Fibroblast of the aortic adventitia (primary cell): ENCODE measurements at regions not wholly inside any gene's neighbourhood (a gene's known extent, or its start where the extent isn't known, plus 50 kb on each side); places are given as distances from the start of the nearest gene placed in this dataset.

Experiments
- DNase-seq: peaks from one replicate; pipeline ENCODE4 v3.0.0-alpha.2; 2010; ENCODE audit warnings: low read depth
- H3K4me3 ChIP-seq: 2 replicates; pipeline ENCODE4 v1.5.1; 2011; ENCODE audit warnings: low read depth, mild to moderate bottlenecking, control low read depth, low read length, moderate library complexity
- CTCF ChIP-seq: IDR thresholded peaks from 2 replicates; pipeline ENCODE4 v1.5.1; 2011; ENCODE audit warnings: mild to moderate bottlenecking, low read length, control low read depth, inconsistent platforms; ENCODE audit not compliant: insufficient read depth

GRCh38 chr13:106810069-106810468, 242.1 kb upstream of the ARGLU1 start:
- no peak for DNase-seq
- no peak overlapping the region for H3K4me3 ChIP-seq
- TF ChIP-seq CTCF: no peak

GRCh38 chr13:106804991-106805390, 237.1 kb upstream of the ARGLU1 start:
- no peak for TF ChIP-seq CTCF
- no peak overlapping the region for H3K4me3 ChIP-seq
- no peak for DNase-seq

GRCh38 chr13:106802917-106803316, 235.0 kb upstream of the ARGLU1 start:
- DNase-seq: no peak
- H3K4me3 ChIP-seq: no peak overlapping the region
- no peak for TF ChIP-seq CTCF

GRCh38 chr13:106799781-106800335, 231.9 kb upstream of the ARGLU1 start:
- no peak for DNase-seq
- H3K4me3 ChIP-seq: no peak overlapping the region
- no peak for TF ChIP-seq CTCF

- no peak for DNase-seq
- TF ChIP-seq CTCF: no peak
- H3K4me3 ChIP-seq: no peak overlapping the region
Measured at GRCh38 chr13:106797081-106797640, 229.2 kb upstream of the ARGLU1 start.

GRCh38 chr13:106796280-106797047, 228.5 kb upstream of the ARGLU1 start:
- H3K4me3 ChIP-seq: no peak overlapping the region
- no peak for DNase-seq
- TF ChIP-seq CTCF: no peak
